Fibroblast of skin of right biceps (primary cell): ENCODE measurements at regions not wholly inside any gene's neighbourhood (a gene's known extent, or its start where the extent isn't known, plus 50 kb on each side); places are given as distances from the start of the nearest gene placed in this dataset.

ENCODE experiments used
- DNase-seq: peaks from one replicate; pipeline ENCODE4 v3.0.0-alpha.2; 2013

- peak; percentile 82 for DNase-seq
These were observed 99.2 kb downstream of the C12orf50 start for GRCh38 chr12:87930033-87930432.

GRCh38 chr12:87929346-87929745, 99.9 kb downstream of the C12orf50 start:
- DNase-seq = no peak

GRCh38 chr12:87928031-87928430, 101.2 kb downstream of the C12orf50 start:
- no peak for DNase-seq

GRCh38 chr12:87925021-87925420, 104.2 kb downstream of the C12orf50 start:
- DNase-seq = no peak

GRCh38 chr12:87924149-87924548, 105.1 kb downstream of the C12orf50 start:
- peak; percentile 76 for DNase-seq

GRCh38 chr12:87923361-87923760, 105.8 kb downstream of the C12orf50 start:
- DNase-seq = no peak

GRCh38 chr12:87922736-87923135, 106.5 kb downstream of the C12orf50 start:
- DNase-seq = peak; percentile 51

- no peak for DNase-seq
These were observed 107.6 kb downstream of the C12orf50 start for GRCh38 chr12:87921621-87922020.

- DNase-seq = no peak
These were observed 109.1 kb downstream of the C12orf50 start for GRCh38 chr12:87920139-87920538.

GRCh38 chr12:87901457-87901856, 127.7 kb downstream of the C12orf50 start:
- peak; percentile 21 for DNase-seq

- no peak for DNase-seq
These were observed 131.5 kb downstream of the C12orf50 start for GRCh38 chr12:87897662-87898061.

GRCh38 chr12:87883806-87884205, 145.4 kb downstream of the C12orf50 start:
- DNase-seq = no peak

GRCh38 chr12:87879141-87879540, 150.1 kb downstream of the C12orf50 start:
- DNase-seq = no peak

- DNase-seq = no peak
These were observed 158.4 kb downstream of the C12orf50 start for GRCh38 chr12:87870493-87871460.

- DNase-seq = no peak
These were observed 159.1 kb downstream of the C12orf50 start for GRCh38 chr12:87870061-87870460.

GRCh38 chr12:87866578-87867292, 162.5 kb downstream of the C12orf50 start:
- peak; percentile 33 for DNase-seq

GRCh38 chr12:87861791-87862190, 167.4 kb downstream of the C12orf50 start:
- DNase-seq = no peak

GRCh38 chr12:87853448-87854003, 175.7 kb downstream of the C12orf50 start:
- DNase-seq = no peak

GRCh38 chr12:87849074-87849473, 180.1 kb downstream of the C12orf50 start:
- DNase-seq = no peak

- DNase-seq = peak; percentile 61
These were observed 180.8 kb downstream of the C12orf50 start for GRCh38 chr12:87848248-87848868.

- no peak for DNase-seq
These were observed 182.1 kb downstream of the C12orf50 start for GRCh38 chr12:87847147-87847546.

- no peak for DNase-seq
These were observed 183.2 kb downstream of the C12orf50 start for GRCh38 chr12:87846045-87846444.

GRCh38 chr12:87841935-87842334, 187.3 kb downstream of the C12orf50 start:
- DNase-seq = no peak
